ACC112 (cell line): ENCODE measurements at regions not wholly inside any gene's neighbourhood (a gene's known extent, or its start where the extent isn't known, plus 50 kb on each side); places are given as distances from the start of the nearest gene placed in this dataset.

ENCODE experiments used
- H2AFZ ChIP-seq: fragments of 200-600 bp; sonication (generic); one replicate; pipeline ENCODE4 v1.6.0; 2017; ENCODE audit warnings: antibody characterized with exemption, low read length; ENCODE audit not compliant: unreplicated experiment
- H3K27ac ChIP-seq: fragments of 200-600 bp; sonication (generic); 2 replicates; pipeline ENCODE4 v1.5.1; 2014; ENCODE audit warnings: low read depth, mild to moderate bottlenecking, antibody characterized with exemption, low read length, moderate library complexity
- H3K27me3 ChIP-seq: fragments of 200-600 bp; sonication (generic); 2 replicates; pipeline ENCODE4 v1.6.1; 2014; ENCODE audit warnings: mild to moderate bottlenecking, antibody characterized with exemption, low read length, moderate library complexity, mixed read lengths; ENCODE audit not compliant: insufficient read depth
- H3K36me3 ChIP-seq: fragments of 200-600 bp; sonication (generic); 2 replicates; pipeline ENCODE4 v1.6.1; 2016; ENCODE audit warnings: mild to moderate bottlenecking, antibody characterized with exemption, low read length, moderate library complexity, mixed read lengths; ENCODE audit not compliant: insufficient read depth
- H3K4me1 ChIP-seq: fragments of 200-600 bp; sonication (generic); one replicate; pipeline ENCODE4 v1.6.1; 2016; ENCODE audit warnings: low read length, mixed read lengths; ENCODE audit not compliant: insufficient read depth, unreplicated experiment, control insufficient read depth
- H3K4me3 ChIP-seq: fragments of 200-600 bp; sonication (generic); 2 replicates; pipeline ENCODE4 v1.5.1; 2014; ENCODE audit warnings: mild to moderate bottlenecking, low read depth, low read length
- H3K79me2 ChIP-seq: fragments of 200-600 bp; sonication (generic); one replicate; pipeline ENCODE4 v1.6.0; 2016; ENCODE audit warnings: low read length; ENCODE audit not compliant: control insufficient read depth, unreplicated experiment, insufficient read depth

- Histone ChIP-seq H3K36me3 (no peaks in the 10 kb centered on the region), H3K79me2 (no peaks in the 10 kb centered on the region)
These were observed 50.5 kb upstream of the KCNMB2 start for GRCh38 chr3:178485756-178486155.

More at GRCh38 chr3:178485756-178486155, 50.5 kb upstream of the KCNMB2 start:
- H3K4me3 ChIP-seq = no peak overlapping the region
- no peak overlapping the region for H2AFZ ChIP-seq
- H3K4me1 ChIP-seq = no peaks in the 10 kb centered on the region
- no peak overlapping the region for H3K27ac ChIP-seq
- peaks cover 8% of the 10 kb centered on the region; the same call in 1 of the 2 replicates for H3K27me3 ChIP-seq
